Gastrocnemius medialis (tissue), 4 donors: ENCODE measurements at regions not wholly inside any gene's neighbourhood (a gene's known extent, or its start where the extent isn't known, plus 50 kb on each side); places are given as distances from the start of the nearest gene placed in this dataset.

Experiments
- POLR2A ChIP-seq, 2 donors: fragments of 450-650 bp; IDR thresholded peaks; one replicate each; pipeline ENCODE4 v1.6.1; 2017; ENCODE audit warnings: antibody characterized with exemption in 2 of 2, mild to moderate bottlenecking in 2 of 2, moderate library complexity in 2 of 2
- TF ChIP-seq, protein P1 (sequence below), 5 experiments: fragments of 450-650 bp in 3 of 5; fragments of 200-600 bp in 2 of 5; sonication (generic) in 2 of 5; IDR thresholded peaks in 4 of 5; conservative IDR thresholded peaks in 1 of 5; 1 replicate in 4 of 5; 2 replicates in 1 of 5; pipeline ENCODE4 v1.5.1; 2016 to 2019; ENCODE audit warnings: antibody characterized with exemption in 5 of 5, mild to moderate bottlenecking in 3 of 5, moderate library complexity in 3 of 5

DNA sequence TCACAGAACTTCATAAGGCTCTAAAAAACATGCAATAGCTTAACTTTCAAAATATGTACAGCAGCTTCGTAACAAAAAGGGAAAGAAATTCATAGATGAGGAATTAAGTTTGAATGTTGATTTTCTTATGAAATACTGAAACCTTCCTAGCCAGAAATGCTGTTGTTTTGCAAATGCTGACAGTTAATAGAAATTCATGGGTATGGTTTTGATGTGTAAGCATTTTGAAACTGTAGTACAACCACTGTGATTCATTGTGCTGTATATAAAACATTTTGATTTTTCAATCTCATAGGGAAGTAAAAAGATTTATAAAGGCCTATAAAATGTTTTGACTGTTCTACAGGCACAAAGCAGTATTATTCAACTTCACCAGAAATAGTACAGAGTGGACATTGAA is 228.4 kb upstream of the EYS start:
- no peak for TF ChIP-seq POLR2A (IDR thresholded peaks at IDR 0.05)
- TF ChIP-seq, protein P1, sequence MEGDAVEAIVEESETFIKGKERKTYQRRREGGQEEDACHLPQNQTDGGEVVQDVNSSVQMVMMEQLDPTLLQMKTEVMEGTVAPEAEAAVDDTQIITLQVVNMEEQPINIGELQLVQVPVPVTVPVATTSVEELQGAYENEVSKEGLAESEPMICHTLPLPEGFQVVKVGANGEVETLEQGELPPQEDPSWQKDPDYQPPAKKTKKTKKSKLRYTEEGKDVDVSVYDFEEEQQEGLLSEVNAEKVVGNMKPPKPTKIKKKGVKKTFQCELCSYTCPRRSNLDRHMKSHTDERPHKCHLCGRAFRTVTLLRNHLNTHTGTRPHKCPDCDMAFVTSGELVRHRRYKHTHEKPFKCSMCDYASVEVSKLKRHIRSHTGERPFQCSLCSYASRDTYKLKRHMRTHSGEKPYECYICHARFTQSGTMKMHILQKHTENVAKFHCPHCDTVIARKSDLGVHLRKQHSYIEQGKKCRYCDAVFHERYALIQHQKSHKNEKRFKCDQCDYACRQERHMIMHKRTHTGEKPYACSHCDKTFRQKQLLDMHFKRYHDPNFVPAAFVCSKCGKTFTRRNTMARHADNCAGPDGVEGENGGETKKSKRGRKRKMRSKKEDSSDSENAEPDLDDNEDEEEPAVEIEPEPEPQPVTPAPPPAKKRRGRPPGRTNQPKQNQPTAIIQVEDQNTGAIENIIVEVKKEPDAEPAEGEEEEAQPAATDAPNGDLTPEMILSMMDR (IDR thresholded peaks at IDR 0.05 in 4 of 5, conservative IDR thresholded peaks at IDR 0.05 in 1 of 5), result no peak
